BJ (cell line): ENCODE measurements at regions not wholly inside any gene's neighbourhood (a gene's known extent, or its start where the extent isn't known, plus 50 kb on each side); places are given as distances from the start of the nearest gene placed in this dataset.

Source experiments
- CTCF ChIA-PET: fragments of 350-600 bp; formaldehyde crosslinking; extraction: SDS; loops from one replicate; lab custom pipeline; 2021; ENCODE audit warnings: antibody characterized with exemption, inconsistent platforms; lab: Yijun Ruan, JAX
- POLR2A ChIA-PET: fragments of 300-600 bp; sonication (Branson Sonifier 250); formaldehyde crosslinking; extraction: SDS; loops from one replicate; lab custom pipeline; 2021; ENCODE audit warnings: antibody characterized with exemption; lab: Charles Lee
- DNase-seq: peaks from one replicate; pipeline ENCODE4 v3.0.0-alpha.2; 2011; ENCODE audit warnings: low read depth
- H3K27me3 ChIP-seq: 2 replicates; pipeline ENCODE4 v1.6.0; 2011; ENCODE audit warnings: low read length; ENCODE audit not compliant: control insufficient read depth, insufficient read depth
- H3K36me3 ChIP-seq: 2 replicates; pipeline ENCODE4 v1.5.1; 2011; ENCODE audit warnings: low read length; ENCODE audit not compliant: control insufficient read depth, insufficient read depth
- H3K4me3 ChIP-seq: 2 replicates; pipeline ENCODE4 v1.5.1; 2011; ENCODE audit warnings: low read depth, mild to moderate bottlenecking, control low read depth, low read length
- CTCF ChIP-seq: IDR thresholded peaks from 2 replicates; pipeline ENCODE4 v1.5.1; 2011; ENCODE audit warnings: low read depth, mild to moderate bottlenecking, control low read depth, inconsistent platforms, low read length, moderate library complexity; ENCODE audit not compliant: insufficient read depth

- no peak for DNase-seq
- POLR2A ChIA-PET: no interaction called here
- Histone ChIP-seq H3K36me3 (no peaks in the 10 kb centered on the region), H3K27me3 (no peaks in the 10 kb centered on the region), H3K4me3 (no peak overlapping the region)
- CTCF ChIA-PET: interaction anchor here (0.8 to 1.6 kb wide), 2 partner anchors 8 to 11 kb away, joined by 3 to 4 read pairs; no protein-coding TSS in a partner anchor
- TF ChIP-seq CTCF: no peak
These were observed 133.6 kb upstream of the FAM9C start for GRCh38 chrX:13177921-13178566.

- Histone ChIP-seq H3K27me3 (no peaks in the 10 kb centered on the region), H3K4me3 (no peak overlapping the region), H3K36me3 (no peaks in the 10 kb centered on the region)
- ChIA-PET CTCF (interaction anchor here (0.5 to 0.6 kb wide), 2 partner anchors 243 to 274 kb away, joined by 3 to 7 read pairs; no protein-coding TSS in a partner anchor), POLR2A (no interaction called here)
- no peak for DNase-seq
- TF ChIP-seq CTCF: no peak
These were observed 130.6 kb upstream of the FAM9C start for GRCh38 chrX:13175056-13175455.

- DNase-seq: no peak
- ChIA-PET POLR2A (no interaction called here), CTCF (no interaction called here)
- Histone ChIP-seq H3K4me3 (no peak overlapping the region), H3K36me3 (no peaks in the 10 kb centered on the region), H3K27me3 (no peaks in the 10 kb centered on the region)
- no peak for TF ChIP-seq CTCF
These were observed 126.6 kb upstream of the FAM9C start for GRCh38 chrX:13170966-13171558.

- ChIA-PET CTCF (interaction anchor here (1.2 kb wide), 1 partner anchor 8 kb away, joined by 4 read pairs; no protein-coding TSS in a partner anchor), POLR2A (no interaction called here)
- H3K27me3 ChIP-seq: no peaks in the 10 kb centered on the region
- no peak for TF ChIP-seq CTCF
- DNase-seq: no peak
- H3K36me3 ChIP-seq: no peaks in the 10 kb centered on the region
- no peak overlapping the region for H3K4me3 ChIP-seq
These were observed 125.3 kb upstream of the FAM9C start for GRCh38 chrX:13169684-13170083.

- Histone ChIP-seq H3K27me3 (no peaks in the 10 kb centered on the region), H3K4me3 (no peak overlapping the region), H3K36me3 (no peaks in the 10 kb centered on the region)
- no peak for TF ChIP-seq CTCF
- CTCF ChIA-PET: no interaction called here
- DNase-seq: no peak
- POLR2A ChIA-PET: no interaction called here
These were observed 123.8 kb upstream of the FAM9C start for GRCh38 chrX:13168269-13168668.
